HCT116 (cell line): ENCODE measurements at regions not wholly inside any gene's neighbourhood (a gene's known extent, or its start where the extent isn't known, plus 50 kb on each side); places are given as distances from the start of the nearest gene placed in this dataset.

Experiments used
- ATAC-seq: fragments of 200-7000 bp; cut with Tn5 transposase; 2 replicates; pipeline ENCODE4 v1.9.1; 2020; ENCODE audit warnings: mild to moderate bottlenecking, moderate library complexity
- BruUV-seq: library from RNA; stranded (reverse); fragments of 400-500 nt; replicated peaks from 2 replicates; lab custom pipeline; 2021; lab: Mats Ljungman, UMichigan
- CTCF ChIA-PET: fragments of 300-600 bp; sonication (Branson Sonifier 250); formaldehyde crosslinking; loops from one replicate; lab custom pipeline; 2021; ENCODE audit warnings: antibody characterized with exemption; lab: Charles Lee
- POLR2A ChIA-PET: fragments of 300-600, 350-600 bp; sonication (Branson Sonifier 250); formaldehyde crosslinking; loops from one replicate; lab custom pipeline; 2021; ENCODE audit warnings: antibody characterized with exemption; lab: Charles Lee
- RAD21 ChIA-PET, 2 experiments: fragments of 300-600 bp; sonication (Branson Sonifier 250); formaldehyde crosslinking; loops; one replicate each; lab custom pipeline; 2023; ENCODE audit warnings: low total read pairs in 2 of 2; ENCODE audit not compliant: uncharacterized antibody in 2 of 2, unreplicated experiment in 2 of 2, low non-redundant PET in 1 of 2; lab: Charles Lee
- DNase-seq: peaks from one replicate; pipeline ENCODE4 v3.0.0-alpha.2; 2010; ENCODE audit warnings: low read depth, low spot score
- H2AFZ ChIP-seq: fragments of 200-600 bp; shearing (Covaris generic), sonication (generic); 2 replicates; pipeline ENCODE4 v1.6.1; 2017; ENCODE audit warnings: low read depth, mixed run types, mixed read lengths, antibody characterized with exemption, low read length; ENCODE audit not compliant: poor library complexity, severe bottlenecking
- H3K27ac ChIP-seq: 2 replicates; pipeline ENCODE4 v1.5.1; 2012; ENCODE audit warnings: low read depth, low read length
- H3K27me3 ChIP-seq: fragments of 200-600 bp; sonication (generic); 2 replicates; pipeline ENCODE4 v1.6.1; 2016; ENCODE audit warnings: mixed run types, low read length, mixed read lengths; ENCODE audit not compliant: insufficient read depth
- H3K36me3 ChIP-seq, 2 experiments: fragments of 200-500 bp in 1 of 2; fragments of 200-600 bp in 1 of 2; sonication (Bioruptor generic) in 1 of 2; sonication (generic) in 1 of 2; 2 replicates each; pipeline versions ENCODE4 v1.5.1 to v1.6.1; 2014 to 2016; ENCODE audit warnings: low read length in 2 of 2, inconsistent platforms in 1 of 2, mixed read lengths in 1 of 2, mixed run types in 1 of 2; ENCODE audit not compliant: insufficient read depth in 2 of 2, control insufficient read depth in 1 of 2
- H3K4me1 ChIP-seq, 2 experiments: fragments of 200-600 bp in 1 of 2; sonication (generic) in 1 of 2; 2 replicates each; pipeline versions ENCODE4 v1.5.1 to v1.6.1; 2012 to 2017; ENCODE audit warnings: low read length in 2 of 2, inconsistent platforms in 1 of 2, mild to moderate bottlenecking in 1 of 2, mixed read lengths in 1 of 2, mixed run types in 1 of 2, moderate library complexity in 1 of 2; ENCODE audit not compliant: insufficient read depth in 2 of 2, control insufficient read depth in 1 of 2
- H3K4me2 ChIP-seq: fragments of 200-600 bp; sonication (generic); 2 replicates; pipeline ENCODE4 v1.6.1; 2017; ENCODE audit warnings: mixed run types, low read length, mixed read lengths
- H3K4me3 ChIP-seq, 2 experiments: fragments of 200-600 bp in 1 of 2; sonication (generic) in 1 of 2; replicated peaks in 1 of 2; 2 replicates each; pipeline ENCODE4 v1.5.1; 2011 to 2016; ENCODE audit warnings: low read length in 2 of 2, control low read depth in 1 of 2, low read depth in 1 of 2, mild to moderate bottlenecking in 1 of 2, mixed read lengths in 1 of 2, mixed run types in 1 of 2
- H3K79me2 ChIP-seq: fragments of 200-600 bp; sonication (generic); 2 replicates; pipeline ENCODE4 v1.6.1; 2017; ENCODE audit warnings: mild to moderate bottlenecking, mixed run types, low read length, moderate library complexity, mixed read lengths; ENCODE audit not compliant: insufficient read depth
- H3K9ac ChIP-seq: fragments of 200-600 bp; sonication (generic); 2 replicates; pipeline ENCODE4 v1.6.1; 2016; ENCODE audit warnings: low read length, mixed read lengths
- H3K9me2 ChIP-seq: fragments of 200-600 bp; sonication (generic), shearing (Covaris generic); 2 replicates; pipeline ENCODE4 v1.6.1; 2017; ENCODE audit warnings: mixed run types, mild to moderate bottlenecking, moderate library complexity; ENCODE audit not compliant: insufficient read depth
- H3K9me3 ChIP-seq, 2 experiments: fragments of 200-500 bp in 1 of 2; fragments of 200-600 bp in 1 of 2; sonication (Bioruptor generic) in 1 of 2; sonication (generic) in 1 of 2; 2 replicates each; pipeline ENCODE4 v1.6.1; 2014 to 2017; ENCODE audit warnings: low read length in 2 of 2, mixed read lengths in 2 of 2, inconsistent platforms in 1 of 2, low read depth in 1 of 2, mild to moderate bottlenecking in 1 of 2, mixed run types in 1 of 2, moderate library complexity in 1 of 2; ENCODE audit not compliant: control insufficient read depth in 1 of 2, insufficient read depth in 1 of 2
- H4K20me1 ChIP-seq: fragments of 200-600 bp; sonication (generic), shearing (Covaris generic); 2 replicates; pipeline ENCODE4 v1.6.1; 2017; ENCODE audit warnings: mixed run types, mild to moderate bottlenecking, moderate library complexity; ENCODE audit not compliant: insufficient read depth
- CBX3 ChIP-seq: IDR thresholded peaks from 2 replicates; pipeline ENCODE4 v1.6.1; 2012; ENCODE audit warnings: low read depth
- CEBPB ChIP-seq: IDR thresholded peaks from 2 replicates; pipeline ENCODE4 v1.6.1; 2012; ENCODE audit warnings: low read depth
- EGR1 ChIP-seq: IDR thresholded peaks from 2 replicates; pipeline ENCODE4 v1.6.1; 2012; ENCODE audit warnings: low read depth
- ELF1 ChIP-seq: IDR thresholded peaks from 2 replicates; pipeline ENCODE4 v1.6.1; 2012; ENCODE audit warnings: low read depth, borderline replicate concordance
- EZH2 ChIP-seq: fragments of 200-600 bp; sonication (generic); IDR thresholded peaks from 2 replicates; pipeline ENCODE4 v1.6.1; 2017; ENCODE audit warnings: antibody characterized with exemption, mixed run types
- FOSL1 ChIP-seq: IDR thresholded peaks from 2 replicates; pipeline ENCODE4 v1.6.1; 2012; ENCODE audit warnings: low read depth
- JUND ChIP-seq: IDR thresholded peaks from 2 replicates; pipeline ENCODE4 v1.6.1; 2012
- POLR2AphosphoS5 ChIP-seq: IDR thresholded peaks from 2 replicates; pipeline ENCODE4 v1.6.1; 2011; ENCODE audit warnings: mild to moderate bottlenecking, low read depth, low read length, moderate library complexity
- RAD21 ChIP-seq: IDR thresholded peaks from 2 replicates; pipeline ENCODE4 v1.6.1; 2012; ENCODE audit warnings: low read depth, mild to moderate bottlenecking
- SIN3A ChIP-seq: IDR thresholded peaks from 2 replicates; pipeline ENCODE4 v1.6.1; 2012; ENCODE audit warnings: low read depth
- SP1 ChIP-seq: IDR thresholded peaks from 2 replicates; pipeline ENCODE4 v1.6.1; 2012; ENCODE audit warnings: low read depth
- SRF ChIP-seq: IDR thresholded peaks from 2 replicates; pipeline ENCODE4 v1.6.1; 2012; ENCODE audit warnings: low read depth
- TCF7L2 ChIP-seq: IDR thresholded peaks from 2 replicates; pipeline ENCODE4 v1.7.0; 2011; ENCODE audit warnings: borderline replicate concordance, inconsistent platforms; ENCODE audit not compliant: insufficient read depth, insufficient read length; ENCODE audit errors: extremely low read depth
- YY1 ChIP-seq: IDR thresholded peaks from 2 replicates; pipeline ENCODE4 v1.6.1; 2011; ENCODE audit warnings: low read length, low read depth, moderate library complexity, mild to moderate bottlenecking; ENCODE audit not compliant: insufficient replicate concordance; ENCODE audit errors: extremely low read depth
- ZFX ChIP-seq: fragments of 450-650 bp; IDR thresholded peaks from 2 replicates; pipeline ENCODE4 v1.6.1; 2017
- ZNF274 ChIP-seq: fragments of 200-500 bp; sonication (Bioruptor generic); IDR thresholded peaks from 2 replicates; pipeline ENCODE4 v1.6.1; 2014; ENCODE audit warnings: mild to moderate bottlenecking, low read depth, low read length, inconsistent platforms
- intact Hi-C: fragments of 100-400 bp; cut with micrococcal nuclease; formaldehyde crosslinking; loops from 2 replicates; pipeline ENCODE4 v1.10.0; 2022
- TF ChIP-seq, protein P1 (sequence below): IDR thresholded peaks from 2 replicates; pipeline ENCODE4 v1.6.1; 2012
- TF ChIP-seq, protein P2 (sequence below): IDR thresholded peaks from 2 replicates; pipeline ENCODE4 v1.6.1; 2012
- TF ChIP-seq, protein P3 (sequence below): IDR thresholded peaks from 2 replicates; pipeline ENCODE4 v1.6.1; 2012; ENCODE audit warnings: low read depth
- TF ChIP-seq, protein P4 (sequence below), 3 experiments: fragments of 200-600 bp in 1 of 3; sonication (generic) in 1 of 3; IDR thresholded peaks in 2 of 3; conservative IDR thresholded peaks in 1 of 3; 2 replicates each; pipeline ENCODE4 v1.5.1; 2012 to 2017; ENCODE audit warnings: low read depth in 2 of 3, low read length in 2 of 3, antibody characterized with exemption in 1 of 3, borderline replicate concordance in 1 of 3, control low read depth in 1 of 3, mild to moderate bottlenecking in 1 of 3, mixed read lengths in 1 of 3, mixed run types in 1 of 3, moderate library complexity in 1 of 3; ENCODE audit not compliant: insufficient read depth in 1 of 3

DNA sequence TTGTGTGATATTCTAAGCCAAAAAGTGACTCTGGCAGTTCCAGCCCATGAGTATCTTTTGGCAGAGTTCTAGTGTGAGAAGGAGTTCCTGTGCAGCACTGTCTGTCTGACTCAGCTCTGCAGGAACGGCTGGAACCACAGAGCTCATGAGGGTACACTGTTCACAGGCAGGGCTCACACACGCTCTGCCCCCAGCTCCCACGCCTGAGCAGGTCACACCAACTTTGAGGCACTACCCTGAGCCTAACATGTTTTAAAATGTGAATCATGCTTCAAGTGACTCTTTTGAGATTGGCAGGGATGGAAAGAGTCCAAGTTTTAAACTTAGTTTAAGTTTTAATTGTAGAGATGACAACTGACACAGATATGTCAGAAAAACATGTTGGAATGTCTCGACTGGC lies 1203.3 kb downstream of the UQCRFS1 start:
- TF ChIP-seq TCF7L2 (no peak), RAD21 (no peak), CEBPB (no peak), POLR2AphosphoS5 (no peak), CBX3 (no peak), JUND (no peak), ELF1 (no peak), ZNF274 (no peak), ZFX (no peak), SRF (no peak), SP1 (no peak), EZH2 (no peak), YY1 (no peak), EGR1 (no peak), SIN3A (no peak), FOSL1 (no peak)
- TF ChIP-seq, protein P1, sequence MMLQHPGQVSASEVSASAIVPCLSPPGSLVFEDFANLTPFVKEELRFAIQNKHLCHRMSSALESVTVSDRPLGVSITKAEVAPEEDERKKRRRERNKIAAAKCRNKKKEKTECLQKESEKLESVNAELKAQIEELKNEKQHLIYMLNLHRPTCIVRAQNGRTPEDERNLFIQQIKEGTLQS: no peak
- TF ChIP-seq, protein P2, sequence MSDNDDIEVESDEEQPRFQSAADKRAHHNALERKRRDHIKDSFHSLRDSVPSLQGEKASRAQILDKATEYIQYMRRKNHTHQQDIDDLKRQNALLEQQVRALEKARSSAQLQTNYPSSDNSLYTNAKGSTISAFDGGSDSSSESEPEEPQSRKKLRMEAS: no peak
- TF ChIP-seq, protein P3, sequence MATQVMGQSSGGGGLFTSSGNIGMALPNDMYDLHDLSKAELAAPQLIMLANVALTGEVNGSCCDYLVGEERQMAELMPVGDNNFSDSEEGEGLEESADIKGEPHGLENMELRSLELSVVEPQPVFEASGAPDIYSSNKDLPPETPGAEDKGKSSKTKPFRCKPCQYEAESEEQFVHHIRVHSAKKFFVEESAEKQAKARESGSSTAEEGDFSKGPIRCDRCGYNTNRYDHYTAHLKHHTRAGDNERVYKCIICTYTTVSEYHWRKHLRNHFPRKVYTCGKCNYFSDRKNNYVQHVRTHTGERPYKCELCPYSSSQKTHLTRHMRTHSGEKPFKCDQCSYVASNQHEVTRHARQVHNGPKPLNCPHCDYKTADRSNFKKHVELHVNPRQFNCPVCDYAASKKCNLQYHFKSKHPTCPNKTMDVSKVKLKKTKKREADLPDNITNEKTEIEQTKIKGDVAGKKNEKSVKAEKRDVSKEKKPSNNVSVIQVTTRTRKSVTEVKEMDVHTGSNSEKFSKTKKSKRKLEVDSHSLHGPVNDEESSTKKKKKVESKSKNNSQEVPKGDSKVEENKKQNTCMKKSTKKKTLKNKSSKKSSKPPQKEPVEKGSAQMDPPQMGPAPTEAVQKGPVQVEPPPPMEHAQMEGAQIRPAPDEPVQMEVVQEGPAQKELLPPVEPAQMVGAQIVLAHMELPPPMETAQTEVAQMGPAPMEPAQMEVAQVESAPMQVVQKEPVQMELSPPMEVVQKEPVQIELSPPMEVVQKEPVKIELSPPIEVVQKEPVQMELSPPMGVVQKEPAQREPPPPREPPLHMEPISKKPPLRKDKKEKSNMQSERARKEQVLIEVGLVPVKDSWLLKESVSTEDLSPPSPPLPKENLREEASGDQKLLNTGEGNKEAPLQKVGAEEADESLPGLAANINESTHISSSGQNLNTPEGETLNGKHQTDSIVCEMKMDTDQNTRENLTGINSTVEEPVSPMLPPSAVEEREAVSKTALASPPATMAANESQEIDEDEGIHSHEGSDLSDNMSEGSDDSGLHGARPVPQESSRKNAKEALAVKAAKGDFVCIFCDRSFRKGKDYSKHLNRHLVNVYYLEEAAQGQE: no peak
- TF ChIP-seq, protein P4, sequence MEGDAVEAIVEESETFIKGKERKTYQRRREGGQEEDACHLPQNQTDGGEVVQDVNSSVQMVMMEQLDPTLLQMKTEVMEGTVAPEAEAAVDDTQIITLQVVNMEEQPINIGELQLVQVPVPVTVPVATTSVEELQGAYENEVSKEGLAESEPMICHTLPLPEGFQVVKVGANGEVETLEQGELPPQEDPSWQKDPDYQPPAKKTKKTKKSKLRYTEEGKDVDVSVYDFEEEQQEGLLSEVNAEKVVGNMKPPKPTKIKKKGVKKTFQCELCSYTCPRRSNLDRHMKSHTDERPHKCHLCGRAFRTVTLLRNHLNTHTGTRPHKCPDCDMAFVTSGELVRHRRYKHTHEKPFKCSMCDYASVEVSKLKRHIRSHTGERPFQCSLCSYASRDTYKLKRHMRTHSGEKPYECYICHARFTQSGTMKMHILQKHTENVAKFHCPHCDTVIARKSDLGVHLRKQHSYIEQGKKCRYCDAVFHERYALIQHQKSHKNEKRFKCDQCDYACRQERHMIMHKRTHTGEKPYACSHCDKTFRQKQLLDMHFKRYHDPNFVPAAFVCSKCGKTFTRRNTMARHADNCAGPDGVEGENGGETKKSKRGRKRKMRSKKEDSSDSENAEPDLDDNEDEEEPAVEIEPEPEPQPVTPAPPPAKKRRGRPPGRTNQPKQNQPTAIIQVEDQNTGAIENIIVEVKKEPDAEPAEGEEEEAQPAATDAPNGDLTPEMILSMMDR (IDR thresholded peaks at IDR 0.05 in 2 of 3, conservative IDR thresholded peaks at IDR 0.05 in 1 of 3; ENCODE audit: borderline replicate concordance in 1 of 3, insufficient read depth in 1 of 3, low read depth in 2 of 3, low read length in 2 of 3): no peak
- intact Hi-C loops: no loop called here
- no peak overlapping the region for H3K27ac ChIP-seq
- ChIA-PET RAD21 (no interaction called here), CTCF (no interaction called here), POLR2A (no interaction called here)
- H2AFZ ChIP-seq: no peak overlapping the region
- ATAC-seq (no peak), DNase-seq (no peak)
- H3K9me3 ChIP-seq: peaks cover 0 to 52% of the 10 kb centered on the region in 2 experiments; a peak in 2 of 4 replicates
- no peaks in the 10 kb centered on the region for H4K20me1 ChIP-seq
- no peaks in the 10 kb centered on the region for H3K36me3 ChIP-seq
- H3K4me3 ChIP-seq: no peak overlapping the region
- no peak overlapping the region for H3K9ac ChIP-seq
- BruUV-seq: no TSS peak
- no peak overlapping the region for H3K4me2 ChIP-seq
- no peaks in the 10 kb centered on the region for H3K27me3 ChIP-seq
- no peaks in the 10 kb centered on the region for H3K4me1 ChIP-seq
- no peaks in the 10 kb centered on the region for H3K9me2 ChIP-seq
- H3K79me2 ChIP-seq: no peaks in the 10 kb centered on the region
